Stimulated activated CD4-positive, alpha-beta T cell treated with anti-CD3 and anti-CD28 coated beads, Interleukin-15, amount 100 ng/mL, for 1 hour (primary cell): ENCODE measurements at regions not wholly inside any gene's neighbourhood (a gene's known extent, or its start where the extent isn't known, plus 50 kb on each side); places are given as distances from the start of the nearest gene placed in this dataset.
"Not testable (repeated sequence)": the region's sequence is repeated elsewhere in the genome, so short reads cannot be mapped to it uniquely, and the experiment has no call there.

ENCODE experiments used
- DNase-seq, 2 donors: peaks; one replicate each; pipeline ENCODE4 v3.0.0-alpha.2; 2020; ENCODE audit warnings: low read depth in 1 of 2, low spot score in 1 of 2

- DNase-seq = no peak
Observed at GRCh38 chr14:53857625-53858344, 98.8 kb downstream of the BMP4 start.

- DNase-seq = no peak
Observed at GRCh38 chr14:53855574-53855973, 101.1 kb downstream of the BMP4 start.

- no peak for DNase-seq
Observed at GRCh38 chr14:53855127-53855526, 101.5 kb downstream of the BMP4 start.

- no peak for DNase-seq
Observed at GRCh38 chr14:53851394-53852090, 105.1 kb downstream of the BMP4 start.

GRCh38 chr14:53850714-53851296, 105.8 kb downstream of the BMP4 start:
- DNase-seq = no peak

- DNase-seq = no peak
Observed at GRCh38 chr14:53849549-53849948, 107.1 kb downstream of the BMP4 start.

- DNase-seq = no peak
Observed at GRCh38 chr14:53848854-53849253, 107.8 kb downstream of the BMP4 start.

- DNase-seq = no peak
Observed at GRCh38 chr14:53847881-53848280, 108.7 kb downstream of the BMP4 start.

- DNase-seq = no peak
Observed at GRCh38 chr14:53847057-53847456, 109.6 kb downstream of the BMP4 start.

- DNase-seq = no peak
Observed at GRCh38 chr14:53845813-53846693, 110.6 kb downstream of the BMP4 start.

- no peak for DNase-seq
Observed at GRCh38 chr14:53842938-53843337, 113.7 kb downstream of the BMP4 start.

- DNase-seq = no peak
Observed at GRCh38 chr14:53841109-53842099, 115.2 kb downstream of the BMP4 start.

- DNase-seq = no peak
Observed at GRCh38 chr14:53840444-53840843, 116.2 kb downstream of the BMP4 start.

GRCh38 chr14:53838374-53838773, 118.3 kb downstream of the BMP4 start:
- DNase-seq = no peak

- DNase-seq = not testable (repeated sequence)
Observed at GRCh38 chr14:53837656-53838055, 119.0 kb downstream of the BMP4 start.

GRCh38 chr14:53836551-53836950, 120.1 kb downstream of the BMP4 start:
- no peak for DNase-seq

GRCh38 chr14:53828820-53829219, 127.8 kb downstream of the BMP4 start:
- no peak for DNase-seq

- no peak for DNase-seq
Observed at GRCh38 chr14:53824061-53824460, 132.6 kb downstream of the BMP4 start.

GRCh38 chr14:53814392-53814791, 142.2 kb downstream of the BMP4 start:
- no peak for DNase-seq

- no peak for DNase-seq
Observed at GRCh38 chr14:53810221-53810620, 146.4 kb downstream of the BMP4 start.
